ENCODE measurements at regions not wholly inside any gene's neighbourhood (a gene's known extent, or its start where the extent isn't known, plus 50 kb on each side); places are given as distances from the start of the nearest gene placed in this dataset.

DNA sequence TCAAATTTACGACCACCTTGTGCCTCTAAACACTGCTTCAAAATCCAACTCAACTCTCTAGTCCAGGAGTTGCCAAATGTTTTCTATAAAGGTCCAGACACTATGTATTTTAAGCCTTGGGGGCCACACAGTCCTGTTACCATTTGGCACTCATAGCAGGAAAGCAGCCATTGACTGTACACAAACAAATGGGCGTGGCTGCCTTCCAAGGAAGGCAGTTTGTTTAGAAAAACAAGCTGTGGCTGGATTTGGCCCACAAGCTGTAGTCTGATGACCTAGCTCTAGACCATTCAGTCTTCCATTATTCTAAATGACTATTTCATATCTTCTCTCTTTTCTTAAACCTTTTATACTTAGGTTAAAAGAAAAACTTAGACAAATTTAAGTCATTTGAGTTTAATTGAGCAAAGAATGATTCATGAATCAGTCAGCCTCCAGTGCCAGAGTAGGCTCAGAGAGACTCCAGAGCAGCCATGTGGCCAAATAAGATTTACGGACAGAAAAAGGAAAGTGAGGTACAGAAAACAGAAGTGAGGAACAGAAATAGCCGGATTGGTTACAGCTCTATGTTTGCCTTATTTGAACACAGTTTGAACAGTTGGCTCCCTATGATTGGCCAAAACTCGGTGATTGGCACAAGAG lies 825.8 kb upstream of the LCORL start:
- no peak for ATAC-seq (replicated peaks)
- DNase-seq = no peak
- Mint-ChIP-seq H3K27ac (no peak overlapping the region), H3K9me3 (peaks cover 18 to 38% of the 10 kb centered on the region in 2 donors), H3K36me3 (ENCODE audit: insufficient read depth) (no peaks in the 10 kb centered on the region), H3K4me1 (ENCODE audit: low read depth in 2 of 2) (no peaks in the 10 kb centered on the region), H3K4me3 (no peak overlapping the region), H3K27me3 (no peaks in the 10 kb centered on the region)

DNA sequence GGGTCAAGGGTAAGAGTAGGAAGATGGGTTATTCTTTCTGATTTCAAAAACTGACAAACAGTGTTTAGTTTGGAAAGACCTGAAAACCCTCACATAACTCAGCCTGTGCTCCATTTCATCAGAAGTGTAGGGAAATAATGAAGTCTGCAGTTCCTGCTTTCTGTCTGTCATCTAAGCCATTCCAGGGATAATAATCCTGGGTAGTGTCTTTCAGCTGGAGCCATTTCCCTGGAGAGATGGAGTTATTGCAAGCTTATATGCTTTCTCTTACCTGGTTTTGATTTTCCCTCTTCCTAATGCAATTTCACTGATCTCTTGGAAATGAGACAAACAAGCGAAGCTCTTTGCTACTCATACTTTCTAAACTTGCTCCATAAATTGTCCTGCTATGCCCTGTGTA lies 824.8 kb upstream of the LCORL start:
- Mint-ChIP-seq H3K36me3 (ENCODE audit: insufficient read depth) (no peaks in the 10 kb centered on the region), H3K9me3 (peaks cover 18 to 38% of the 10 kb centered on the region in 2 donors), H3K4me3 (no peak overlapping the region), H3K27ac (no peak overlapping the region), H3K27me3 (no peaks in the 10 kb centered on the region), H3K4me1 (ENCODE audit: low read depth in 2 of 2) (no peaks in the 10 kb centered on the region)
- DNase-seq = no peak
- no peak for ATAC-seq (replicated peaks)

DNA sequence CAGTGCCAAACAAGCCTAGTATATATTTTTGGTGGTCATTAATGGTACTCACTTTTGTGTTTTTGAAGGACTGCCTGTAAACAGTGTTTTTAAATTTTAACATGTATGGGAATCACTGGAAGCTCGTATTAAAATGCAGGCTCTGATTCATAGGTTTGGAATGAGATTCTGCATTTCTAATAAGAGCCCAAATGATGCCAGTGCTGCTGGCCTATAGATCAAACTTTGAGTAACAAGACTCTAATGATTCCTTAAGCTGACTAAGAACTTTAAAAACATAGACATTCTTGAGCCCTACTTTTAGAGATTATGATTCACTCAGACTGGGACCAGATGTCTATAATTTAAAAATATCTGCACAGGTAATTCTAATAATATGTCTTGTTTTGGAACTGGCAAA lies 823.2 kb upstream of the LCORL start:
- Mint-ChIP-seq H3K4me1 (ENCODE audit: low read depth in 2 of 2) (no peaks in the 10 kb centered on the region), H3K4me3 (no peak overlapping the region), H3K27me3 (no peaks in the 10 kb centered on the region), H3K36me3 (ENCODE audit: insufficient read depth) (no peaks in the 10 kb centered on the region), H3K9me3 (peaks cover 15 to 33% of the 10 kb centered on the region in 2 donors), H3K27ac (no peak overlapping the region)
- no peak for DNase-seq
- ATAC-seq (replicated peaks) = no peak

DNA sequence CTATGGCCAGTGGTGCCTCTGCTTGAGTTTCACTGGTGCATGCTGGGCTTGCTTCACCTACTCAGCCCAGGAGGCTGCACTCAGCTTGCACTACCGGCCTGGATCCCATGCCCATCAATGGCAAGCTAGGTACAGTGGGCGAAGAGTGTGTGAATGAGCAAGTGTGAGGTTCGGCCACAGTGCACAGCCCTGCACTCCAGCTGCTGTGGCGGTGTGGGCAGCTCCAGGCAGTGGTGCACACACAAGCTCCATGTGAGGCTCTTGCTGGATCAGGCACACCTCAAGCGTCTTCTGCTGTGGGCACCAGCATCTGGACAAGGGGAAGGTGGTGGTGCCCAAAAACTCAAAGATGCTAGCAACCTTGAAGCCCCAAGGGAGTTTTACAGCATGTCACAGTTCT lies 820.9 kb upstream of the LCORL start:
- Mint-ChIP-seq H3K9me3 (peaks cover 6 to 18% of the 10 kb centered on the region in 2 donors), H3K36me3 (ENCODE audit: insufficient read depth) (no peaks in the 10 kb centered on the region), H3K4me1 (ENCODE audit: low read depth in 2 of 2) (no peaks in the 10 kb centered on the region), H3K4me3 (no peak overlapping the region), H3K27me3 (no peaks in the 10 kb centered on the region), H3K27ac (no peak overlapping the region)
- DNase-seq (no peak), ATAC-seq (replicated peaks) (no peak)

DNA sequence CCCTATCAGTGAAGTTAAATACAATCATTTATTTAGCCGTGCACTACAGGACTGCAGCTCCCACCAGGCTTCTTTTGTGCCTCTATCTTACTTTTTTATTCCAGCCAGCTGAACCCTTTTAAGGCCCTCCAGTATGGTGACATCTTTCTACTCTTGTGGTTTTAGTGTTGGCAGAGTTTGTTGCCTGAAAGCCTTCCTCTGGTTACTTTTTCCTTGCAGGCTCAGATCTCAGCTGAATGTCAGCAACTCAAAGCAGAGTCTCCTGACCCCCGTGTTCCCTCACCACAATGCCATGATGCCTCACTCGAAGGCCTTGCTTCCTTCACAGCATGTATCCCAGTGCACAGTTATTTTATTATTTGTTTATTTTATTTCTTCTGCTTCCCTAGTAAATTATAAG lies 818.9 kb upstream of the LCORL start:
- no peak overlapping the region for H3K4me3 Mint-ChIP-seq
- no peak for ATAC-seq (replicated peaks)
- no peak overlapping the region for H3K27ac Mint-ChIP-seq
- H3K36me3 Mint-ChIP-seq (ENCODE audit: insufficient read depth) = no peaks in the 10 kb centered on the region
- DNase-seq = no peak
- peaks cover 0 to 8% of the 10 kb centered on the region in 2 donors for H3K9me3 Mint-ChIP-seq
- H3K27me3 Mint-ChIP-seq = no peaks in the 10 kb centered on the region
- H3K4me1 Mint-ChIP-seq (ENCODE audit: low read depth in 2 of 2) = no peaks in the 10 kb centered on the region

DNA sequence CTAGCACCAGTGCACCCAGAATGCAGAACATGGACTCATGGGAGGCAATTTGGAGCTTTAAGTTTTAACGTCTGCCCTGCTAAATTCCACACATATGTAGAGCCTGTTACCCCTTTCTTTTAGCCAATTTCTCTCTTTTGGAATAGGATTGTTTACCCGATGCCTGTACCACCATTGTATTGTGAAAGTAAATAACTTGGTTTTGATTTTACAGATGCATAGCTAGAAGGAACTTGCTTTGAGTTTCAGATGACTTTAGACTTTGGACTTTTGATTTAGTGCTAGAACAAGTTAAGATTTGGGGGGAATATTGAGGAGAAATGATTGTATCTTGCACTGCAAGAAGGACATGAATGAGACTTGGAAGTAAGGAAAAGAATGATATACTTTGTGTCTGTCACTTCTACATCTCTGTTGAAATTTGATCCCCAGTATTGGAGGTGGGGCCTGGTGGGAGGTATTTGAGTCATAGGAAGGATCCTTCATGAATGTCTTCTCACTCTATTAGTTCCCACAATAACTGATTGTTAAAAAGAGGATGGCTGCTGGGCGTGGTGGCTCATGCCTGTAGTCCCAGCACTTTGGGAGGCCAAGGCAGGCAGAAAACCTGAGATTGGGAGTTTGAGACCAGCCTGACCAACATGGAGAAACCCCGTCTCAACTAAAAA lies 794.8 kb upstream of the LCORL start:
- H3K9me3 Mint-ChIP-seq = peaks cover 3 to 20% of the 10 kb centered on the region in 2 donors
- no peak for DNase-seq
- H3K4me1 Mint-ChIP-seq (ENCODE audit: low read depth in 2 of 2) = no peaks in the 10 kb centered on the region
- no peak for ATAC-seq (replicated peaks)
- H3K27me3 Mint-ChIP-seq = no peaks in the 10 kb centered on the region
- no peak overlapping the region for H3K27ac Mint-ChIP-seq
- H3K36me3 Mint-ChIP-seq (ENCODE audit: insufficient read depth) = no peaks in the 10 kb centered on the region
- H3K4me3 Mint-ChIP-seq = no peak overlapping the region

DNA sequence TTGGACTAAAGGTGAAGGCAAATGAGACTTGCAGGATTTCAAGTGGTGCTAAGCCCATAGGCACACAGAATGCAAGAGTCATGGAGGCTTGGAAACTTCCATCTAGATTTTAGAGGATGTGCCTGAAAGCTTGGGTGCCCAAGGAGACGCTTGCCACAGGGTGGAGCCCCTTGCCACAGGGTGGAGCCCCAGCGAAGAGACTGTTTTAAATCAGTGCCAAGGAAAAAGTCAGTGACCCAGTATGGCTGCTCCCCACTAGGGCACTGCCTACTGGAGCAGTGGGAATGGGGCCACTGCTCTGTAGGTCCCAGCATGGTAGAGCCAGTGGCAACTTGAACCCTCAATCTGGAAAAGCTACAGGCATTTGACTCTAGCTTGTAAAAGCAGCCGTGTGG lies 794.2 kb upstream of the LCORL start:
- DNase-seq (no peak), ATAC-seq (replicated peaks) (no peak)
- Mint-ChIP-seq H3K4me3 (no peak overlapping the region), H3K27ac (no peak overlapping the region), H3K9me3 (peaks cover 5 to 17% of the 10 kb centered on the region in 2 donors), H3K27me3 (no peaks in the 10 kb centered on the region), H3K36me3 (ENCODE audit: insufficient read depth) (no peaks in the 10 kb centered on the region), H3K4me1 (ENCODE audit: low read depth in 2 of 2) (no peaks in the 10 kb centered on the region)

DNA sequence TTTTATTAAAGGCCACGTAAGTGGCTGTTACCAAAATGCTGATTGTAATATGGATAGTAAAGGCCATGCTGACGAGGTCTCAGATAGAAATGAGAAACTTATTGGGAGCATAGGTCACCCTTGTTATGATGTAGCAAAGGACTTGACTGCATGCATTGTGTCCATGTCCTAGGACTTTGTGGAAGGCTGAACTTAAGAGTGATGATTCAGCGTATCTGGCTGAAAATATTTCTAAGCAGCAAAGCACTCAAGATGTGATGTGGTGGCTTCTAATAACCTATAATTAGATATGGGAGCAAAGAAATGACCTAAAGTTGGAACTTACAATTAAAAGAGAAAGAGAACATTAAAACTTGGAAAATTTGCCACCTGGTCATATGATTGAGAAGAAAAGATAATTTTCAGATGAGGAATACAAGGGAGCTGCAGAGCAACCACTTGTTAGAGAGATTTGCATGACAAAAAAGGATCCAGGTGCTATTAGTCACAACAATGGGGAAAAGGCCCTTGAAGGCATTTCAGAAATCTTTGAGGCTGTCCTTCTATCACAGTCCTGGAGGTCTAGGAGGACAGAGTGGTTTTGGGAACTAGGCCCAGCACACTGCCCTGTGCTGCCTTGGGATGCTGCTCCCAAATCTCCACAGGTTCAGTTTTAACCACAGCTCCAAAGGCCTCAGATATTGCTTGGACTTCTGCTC lies 793.7 kb upstream of the LCORL start:
- Mint-ChIP-seq H3K27ac (no peak overlapping the region), H3K36me3 (ENCODE audit: insufficient read depth) (no peaks in the 10 kb centered on the region), H3K4me1 (ENCODE audit: low read depth in 2 of 2) (no peaks in the 10 kb centered on the region), H3K9me3 (peaks cover 4 to 11% of the 10 kb centered on the region in 2 donors), H3K4me3 (no peak overlapping the region), H3K27me3 (no peaks in the 10 kb centered on the region)
- ATAC-seq (replicated peaks) (no peak), DNase-seq (no peak)

DNA sequence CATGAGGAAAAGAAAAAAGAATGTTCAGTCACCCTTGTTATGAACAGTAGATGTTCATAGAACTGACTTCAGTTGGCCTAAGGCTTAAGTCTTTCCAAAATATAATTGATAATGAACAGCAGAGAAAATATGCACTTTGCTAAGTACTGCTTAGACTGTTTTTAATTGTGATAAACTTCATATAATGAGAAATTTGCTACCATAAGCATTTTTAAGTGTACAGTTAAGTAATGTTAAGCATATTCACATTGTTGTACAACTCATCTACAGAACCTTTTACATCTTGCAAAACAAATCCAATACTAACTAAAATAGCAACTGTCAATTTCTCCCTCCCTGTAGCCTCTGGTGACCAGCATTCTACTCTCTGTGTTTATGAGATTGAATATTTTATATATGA lies 792.2 kb upstream of the LCORL start:
- Mint-ChIP-seq H3K36me3 (ENCODE audit: insufficient read depth) (no peaks in the 10 kb centered on the region), H3K27ac (no peak overlapping the region)
- no peak for ATAC-seq (replicated peaks)

DNA sequence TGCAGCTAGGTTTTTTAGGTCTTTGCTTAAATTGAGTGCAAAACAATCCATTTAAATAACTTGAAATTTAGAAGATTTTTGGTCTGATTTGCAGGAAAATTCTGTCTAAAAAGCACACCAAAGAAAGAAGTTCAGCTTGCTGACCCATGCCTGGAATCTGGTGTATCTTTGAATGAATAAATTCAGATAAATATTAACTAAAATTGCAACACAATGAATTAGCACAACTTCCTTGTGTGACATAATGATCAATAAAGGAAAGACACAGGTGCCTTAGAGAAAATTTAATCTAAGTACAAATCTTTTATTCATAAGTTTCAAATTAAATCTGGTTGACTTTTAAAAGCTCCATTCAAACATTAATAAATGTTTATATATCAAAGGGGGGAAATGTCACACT lies 791.5 kb upstream of the LCORL start:
- Mint-ChIP-seq H3K9me3 (peaks cover 5 to 8% of the 10 kb centered on the region in 2 donors), H3K36me3 (ENCODE audit: insufficient read depth) (no peaks in the 10 kb centered on the region), H3K4me1 (ENCODE audit: low read depth in 2 of 2) (no peaks in the 10 kb centered on the region), H3K4me3 (no peak overlapping the region), H3K27me3 (no peaks in the 10 kb centered on the region), H3K27ac (no peak overlapping the region)
- DNase-seq (no peak), ATAC-seq (replicated peaks) (no peak)

More for the DNA sequence above, 792.2 kb upstream of the LCORL start:
- no peak overlapping the region for H3K4me3 Mint-ChIP-seq
- no peak for DNase-seq
- no peaks in the 10 kb centered on the region for H3K4me1 Mint-ChIP-seq (ENCODE audit: low read depth in 2 of 2)
- peaks cover 4 to 8% of the 10 kb centered on the region in 2 donors for H3K9me3 Mint-ChIP-seq
- no peaks in the 10 kb centered on the region for H3K27me3 Mint-ChIP-seq

DNA sequence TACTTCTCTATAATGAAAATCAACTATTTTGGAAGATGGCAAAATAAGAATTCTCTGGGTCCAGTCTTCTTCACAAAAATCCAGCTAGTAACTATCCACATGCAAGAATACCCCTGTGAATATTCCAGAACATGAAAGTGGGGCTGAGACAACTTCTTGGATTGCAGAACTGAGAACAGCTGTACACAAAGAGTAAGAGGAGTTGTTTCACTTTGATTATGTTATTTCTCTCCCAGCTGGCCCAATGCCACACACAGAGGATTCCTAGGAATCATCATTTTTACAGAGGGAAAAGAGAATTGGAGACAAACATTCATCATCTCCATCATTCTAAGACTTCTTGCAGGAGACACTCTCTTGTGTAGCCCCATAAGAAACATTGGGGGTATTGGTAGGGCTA lies 782.2 kb upstream of the LCORL start:
- H3K27ac Mint-ChIP-seq = no peak overlapping the region
- DNase-seq (no peak), ATAC-seq (replicated peaks) (no peak)
- H3K9me3 Mint-ChIP-seq = peaks cover 7 to 9% of the 10 kb centered on the region in 2 donors
- no peaks in the 10 kb centered on the region for H3K27me3 Mint-ChIP-seq
- H3K4me1 Mint-ChIP-seq (ENCODE audit: low read depth in 2 of 2) = no peaks in the 10 kb centered on the region
- H3K36me3 Mint-ChIP-seq (ENCODE audit: insufficient read depth) = no peaks in the 10 kb centered on the region
- H3K4me3 Mint-ChIP-seq = no peak overlapping the region

DNA sequence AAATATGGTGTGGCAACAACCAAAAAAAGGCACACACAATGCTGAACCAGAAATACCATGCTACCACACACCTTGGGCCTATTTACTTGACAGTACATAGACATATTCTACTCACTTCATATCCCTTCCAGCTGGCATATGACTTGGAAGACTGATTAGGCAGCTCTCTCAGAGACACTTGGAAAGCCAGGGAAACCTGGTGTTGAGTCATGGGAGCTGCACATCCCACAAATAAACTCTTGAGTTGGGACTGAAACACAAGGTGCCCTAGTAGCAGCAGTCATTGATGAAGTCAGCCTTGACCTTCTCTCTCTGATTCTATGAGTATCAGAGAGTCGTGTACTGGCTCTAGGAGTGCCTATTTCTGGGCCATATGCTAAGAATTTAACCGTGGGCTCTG lies 776.6 kb upstream of the LCORL start:
- Mint-ChIP-seq H3K27me3 (no peaks in the 10 kb centered on the region), H3K9me3 (peaks cover 9% of the 10 kb centered on the region in 2 donors), H3K27ac (no peak overlapping the region), H3K36me3 (ENCODE audit: insufficient read depth) (no peaks in the 10 kb centered on the region), H3K4me3 (no peak overlapping the region), H3K4me1 (ENCODE audit: low read depth in 2 of 2) (no peaks in the 10 kb centered on the region)
- no peak for ATAC-seq (replicated peaks)
- DNase-seq = no peak

DNA sequence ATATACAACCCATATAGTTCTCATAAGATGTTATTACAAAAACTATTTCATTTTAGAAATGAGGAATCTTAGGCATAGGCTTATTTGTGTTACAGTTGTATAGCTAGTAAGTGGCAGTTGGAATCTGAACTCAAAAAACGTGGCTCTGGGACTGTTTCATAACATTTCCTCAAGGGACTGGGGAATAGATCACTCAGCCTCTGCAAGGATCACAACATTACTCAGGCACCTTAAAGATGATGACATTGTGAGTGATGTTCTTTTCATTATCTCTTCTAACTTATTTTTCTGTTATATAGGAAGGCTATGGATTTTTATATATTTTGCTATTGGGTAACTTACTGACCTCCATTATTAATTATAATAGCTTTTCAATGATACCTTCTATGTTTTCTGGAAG lies 774.2 kb upstream of the LCORL start:
- no peak overlapping the region for H3K4me3 Mint-ChIP-seq
- H3K4me1 Mint-ChIP-seq (ENCODE audit: low read depth in 2 of 2) = no peaks in the 10 kb centered on the region
- H3K9me3 Mint-ChIP-seq = peaks cover 7 to 9% of the 10 kb centered on the region in 2 donors
- H3K36me3 Mint-ChIP-seq (ENCODE audit: insufficient read depth) = no peaks in the 10 kb centered on the region
- DNase-seq (no peak), ATAC-seq (replicated peaks) (no peak)
- H3K27ac Mint-ChIP-seq = no peak overlapping the region
- H3K27me3 Mint-ChIP-seq = no peaks in the 10 kb centered on the region

Data from effector memory CD8-positive, alpha-beta T cell (primary cell).